Spleen (tissue), 11 donors: ENCODE measurements at regions not wholly inside any gene's neighbourhood (a gene's known extent, or its start where the extent isn't known, plus 50 kb on each side); places are given as distances from the start of the nearest gene placed in this dataset.

Experiments used
- DNase-seq: peaks from one replicate; pipeline ENCODE4 v3.0.0-alpha.2; 2020
- H3K27ac ChIP-seq, 8 donors: fragments of 200-600 bp; sonication (generic) in 7 of 8; 1 replicate in 4 of 8; 2 replicates in 4 of 8; pipeline versions ENCODE4 v1.5.0 to v1.8.0; 2016 to 2021; ENCODE audit warnings: inconsistent platforms in 4 of 8, mild to moderate bottlenecking in 4 of 8, moderate library complexity in 1 of 8
- H3K27me3 ChIP-seq, 7 donors: fragments of 200-600 bp; sonication (generic) in 6 of 7; replicated peaks in 1 of 7; 1 replicate in 4 of 7; 2 replicates in 3 of 7; pipeline versions ENCODE4 v1.5.0 to v1.8.0; 2016 to 2021; ENCODE audit warnings: inconsistent platforms in 3 of 7, mild to moderate bottlenecking in 1 of 7
- H3K36me3 ChIP-seq, 6 donors: fragments of 200-600 bp; sonication (generic) in 5 of 6; 1 replicate in 4 of 6; 2 replicates in 2 of 6; pipeline versions ENCODE4 v1.5.0 to v1.8.0; 2016 to 2021; ENCODE audit warnings: inconsistent platforms in 2 of 6
- H3K4me1 ChIP-seq, 6 donors: fragments of 200-600 bp; sonication (generic) in 5 of 6; 1 replicate in 3 of 6; 2 replicates in 3 of 6; pipeline versions ENCODE4 v1.5.0 to v1.8.0; 2016 to 2021; ENCODE audit warnings: inconsistent platforms in 3 of 6
- H3K4me3 ChIP-seq, 8 donors: fragments of 200-600 bp; sonication (generic) in 7 of 8; 1 replicate in 4 of 8; 2 replicates in 4 of 8; pipeline versions ENCODE4 v1.5.0 to v1.8.0; 2016 to 2021; ENCODE audit warnings: inconsistent platforms in 4 of 8, mild to moderate bottlenecking in 4 of 8, moderate library complexity in 2 of 8
- H3K9me3 ChIP-seq, 8 donors: fragments of 200-600 bp; sonication (generic) in 7 of 8; 1 replicate in 4 of 8; 2 replicates in 4 of 8; pipeline versions ENCODE4 v1.5.0 to v1.8.0; 2016 to 2021; ENCODE audit warnings: inconsistent platforms in 4 of 8
- POLR2A ChIP-seq, 3 donors: fragments of 450-650 bp; IDR thresholded peaks; one replicate each; pipeline ENCODE4 v1.5.1; 2017; ENCODE audit warnings: antibody characterized with exemption in 3 of 3, mild to moderate bottlenecking in 1 of 3
- POLR2AphosphoS5 ChIP-seq, 3 donors: sonication (generic); formaldehyde crosslinking; IDR thresholded peaks; one replicate each; pipeline ENCODE4 v1.5.1; 2017; ENCODE audit warnings: antibody characterized with exemption in 3 of 3
- WGBS, 5 donors: extraction: QIAGEN DNeasy Blood & Tissue Kit in 3 of 5; methylation state at CpG; one replicate each; pipeline versions ENCODE4 v1.1.5 to v1.1.7; 2013 to 2018; 5-methylcytosine and 5-hydroxymethylcytosine counted together
- intact Hi-C: fragments of 100-400 bp; cut with DNase I; formaldehyde crosslinking; loops from one replicate; pipeline ENCODE4 v1.15.0; 2023; ENCODE audit warnings: low total_unique reads
- TF ChIP-seq, protein P1 (sequence below), 11 experiments: fragments of 200-600 bp in 7 of 11; fragments of 450-650 bp in 4 of 11; sonication (generic) in 4 of 11; IDR thresholded peaks in 8 of 11; conservative IDR thresholded peaks in 3 of 11; 1 replicate in 7 of 11; 2 replicates in 4 of 11; pipeline versions ENCODE4 v1.4.0 to v1.8.0; 2016 to 2021; ENCODE audit warnings: antibody characterized with exemption in 11 of 11, inconsistent platforms in 4 of 11, mild to moderate bottlenecking in 1 of 11
- donor health status: healthy with polysubstance abuse.
- donor health status: DM: no; HTN: no; CAD: no; lungs with moderate emphysema.
- donor health status: DM: no; HTN: no; CAD: no.
- donor health status: Bipolar disorder and iron deficiency.
- donor health status: healthy.
- donor health status: DM: no; HTN: no; CAD: no.
- donor health status: DM: yes; HTN: yes; CAD: no.

DNA sequence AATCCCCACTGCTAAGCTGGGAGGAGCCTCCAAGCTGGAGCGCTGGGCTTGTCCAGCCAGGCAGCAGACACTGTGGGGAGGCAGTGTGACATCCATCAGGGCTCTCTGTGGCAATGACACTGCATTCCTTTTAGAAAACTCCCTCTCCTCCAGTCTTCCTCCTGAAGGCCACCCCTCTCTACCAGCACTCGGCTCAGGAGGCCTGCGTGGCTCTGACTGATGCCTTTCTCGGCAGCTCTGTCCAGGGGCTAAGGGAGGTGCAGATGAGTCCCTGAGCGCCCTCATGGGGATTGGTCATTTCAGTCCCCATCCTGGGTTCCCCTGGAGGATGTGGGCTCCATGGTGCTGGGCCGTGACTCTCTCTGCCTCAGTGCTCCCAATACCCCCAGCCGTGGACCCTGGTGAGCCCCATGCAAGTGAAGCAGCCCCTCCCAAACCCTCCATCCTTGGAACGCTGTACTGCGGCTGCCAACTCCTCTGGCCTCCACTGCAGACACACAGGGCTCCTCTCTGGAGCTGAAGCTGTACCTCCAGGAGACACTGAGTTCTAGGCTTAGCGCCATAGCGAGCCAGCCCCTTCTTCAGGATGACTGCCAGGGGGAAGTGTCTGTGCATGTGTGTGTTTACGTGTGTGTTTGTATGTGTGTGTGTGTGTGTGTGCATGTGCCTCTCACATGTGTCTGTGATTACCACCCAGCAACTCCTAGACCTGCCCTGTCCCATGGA, 209.6 kb downstream of the ERMARD start:
- peak; percentile 69 for DNase-seq
- Histone ChIP-seq H3K4me3 (no peak overlapping the region), H3K36me3 (no peaks in the 10 kb centered on the region), H3K4me1 (peaks cover 0 to 43% (median 21%) of the 10 kb centered on the region in 6 donors), H3K27me3 (peaks cover 0 to 78% (median 28%) of the 10 kb centered on the region in 7 donors), H3K27ac (peak overlapping the region in 3 of 8 donors; percentile 31 to 56 (median 45)), H3K9me3 (no peaks in the 10 kb centered on the region)
- WGBS, 5 donors: 81 to 92% (median 86%) methylated on average over 9 to 12 of the region's 12 CpGs
- intact Hi-C loops: no loop called here
- TF ChIP-seq, protein P1, sequence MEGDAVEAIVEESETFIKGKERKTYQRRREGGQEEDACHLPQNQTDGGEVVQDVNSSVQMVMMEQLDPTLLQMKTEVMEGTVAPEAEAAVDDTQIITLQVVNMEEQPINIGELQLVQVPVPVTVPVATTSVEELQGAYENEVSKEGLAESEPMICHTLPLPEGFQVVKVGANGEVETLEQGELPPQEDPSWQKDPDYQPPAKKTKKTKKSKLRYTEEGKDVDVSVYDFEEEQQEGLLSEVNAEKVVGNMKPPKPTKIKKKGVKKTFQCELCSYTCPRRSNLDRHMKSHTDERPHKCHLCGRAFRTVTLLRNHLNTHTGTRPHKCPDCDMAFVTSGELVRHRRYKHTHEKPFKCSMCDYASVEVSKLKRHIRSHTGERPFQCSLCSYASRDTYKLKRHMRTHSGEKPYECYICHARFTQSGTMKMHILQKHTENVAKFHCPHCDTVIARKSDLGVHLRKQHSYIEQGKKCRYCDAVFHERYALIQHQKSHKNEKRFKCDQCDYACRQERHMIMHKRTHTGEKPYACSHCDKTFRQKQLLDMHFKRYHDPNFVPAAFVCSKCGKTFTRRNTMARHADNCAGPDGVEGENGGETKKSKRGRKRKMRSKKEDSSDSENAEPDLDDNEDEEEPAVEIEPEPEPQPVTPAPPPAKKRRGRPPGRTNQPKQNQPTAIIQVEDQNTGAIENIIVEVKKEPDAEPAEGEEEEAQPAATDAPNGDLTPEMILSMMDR (IDR thresholded peaks at IDR 0.05 in 8 of 11, conservative IDR thresholded peaks at IDR 0.05 in 3 of 11): no peak
- peak in 1 of 3 donors; percentile 36 for TF ChIP-seq POLR2AphosphoS5 (IDR thresholded peaks at IDR 0.05)
- no peak for TF ChIP-seq POLR2A (IDR thresholded peaks at IDR 0.05)

DNA sequence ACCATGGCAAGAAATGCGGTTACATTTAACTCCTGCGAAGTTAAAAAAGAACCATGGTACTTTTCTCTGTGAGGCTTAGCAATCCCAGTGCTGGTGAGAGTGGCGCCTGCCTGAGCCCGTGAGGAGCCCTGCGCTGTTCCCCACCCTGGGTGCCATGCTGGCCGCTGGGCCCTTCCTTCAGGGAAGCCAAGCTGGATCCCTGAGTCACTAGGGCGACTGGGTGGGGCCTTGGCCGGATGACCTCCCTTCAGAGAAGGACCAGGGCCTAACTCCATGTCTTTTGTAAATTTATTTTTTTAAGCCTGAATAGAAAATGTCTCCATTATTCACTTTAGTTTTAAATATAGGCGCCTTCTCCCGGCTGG, 209.1 kb downstream of the ERMARD start:
- H3K4me1 ChIP-seq: peaks cover 0 to 43% (median 21%) of the 10 kb centered on the region in 6 donors
- no peaks in the 10 kb centered on the region for H3K9me3 ChIP-seq
- peak; percentile 73 for DNase-seq
- H3K4me3 ChIP-seq: no peak overlapping the region
- no peak for TF ChIP-seq POLR2AphosphoS5 (IDR thresholded peaks at IDR 0.05)
- TF ChIP-seq, protein P1 (IDR thresholded peaks at IDR 0.05 in 8 of 11, conservative IDR thresholded peaks at IDR 0.05 in 3 of 11): no peak
- TF ChIP-seq POLR2A (IDR thresholded peaks at IDR 0.05): no peak
- H3K27ac ChIP-seq: peak overlapping the region in 1 of 8 donors; percentile 56
- peaks cover 0 to 81% (median 28%) of the 10 kb centered on the region in 7 donors for H3K27me3 ChIP-seq
- 86 to 92% (median 90%) methylated on average over 10 of the region's 10 CpGs for WGBS, 5 donors
- intact Hi-C loops: no loop called here
- H3K36me3 ChIP-seq: no peaks in the 10 kb centered on the region

DNA sequence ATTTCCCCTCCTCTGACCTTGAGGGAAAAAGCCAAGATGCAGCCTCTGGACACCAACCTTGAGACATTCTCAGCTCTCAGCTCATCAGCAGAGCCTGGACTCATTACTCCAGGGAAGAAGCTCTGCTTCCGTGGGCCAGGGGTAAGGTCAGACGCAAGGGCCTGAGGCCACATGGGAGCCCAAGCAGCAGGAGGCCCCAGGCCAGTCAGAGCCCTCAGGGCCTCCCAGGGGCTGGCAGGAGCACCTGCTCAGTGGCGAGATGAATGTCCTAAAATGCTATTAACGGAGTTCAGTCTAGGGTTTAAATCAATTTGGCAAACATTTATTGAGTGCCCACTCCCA, 208.6 kb downstream of the ERMARD start:
- Histone ChIP-seq H3K9me3 (no peaks in the 10 kb centered on the region), H3K4me3 (no peak overlapping the region), H3K36me3 (no peaks in the 10 kb centered on the region), H3K27ac (peak overlapping the region in 3 of 8 donors; percentile 46 to 80 (median 56)), H3K4me1 (peaks cover 0 to 43% (median 21%) of the 10 kb centered on the region in 6 donors), H3K27me3 (peaks cover 0 to 79% (median 28%) of the 10 kb centered on the region in 7 donors)
- TF ChIP-seq, protein P1 (IDR thresholded peaks at IDR 0.05 in 8 of 11, conservative IDR thresholded peaks at IDR 0.05 in 3 of 11): no peak
- TF ChIP-seq POLR2AphosphoS5 (IDR thresholded peaks at IDR 0.05): no peak
- no peak for TF ChIP-seq POLR2A (IDR thresholded peaks at IDR 0.05)
- peak; percentile 70 for DNase-seq
- 87 to 97% (median 90%) methylated on average over 3 to 4 of the region's 4 CpGs for WGBS, 5 donors
- intact Hi-C loops: no loop called here

DNA sequence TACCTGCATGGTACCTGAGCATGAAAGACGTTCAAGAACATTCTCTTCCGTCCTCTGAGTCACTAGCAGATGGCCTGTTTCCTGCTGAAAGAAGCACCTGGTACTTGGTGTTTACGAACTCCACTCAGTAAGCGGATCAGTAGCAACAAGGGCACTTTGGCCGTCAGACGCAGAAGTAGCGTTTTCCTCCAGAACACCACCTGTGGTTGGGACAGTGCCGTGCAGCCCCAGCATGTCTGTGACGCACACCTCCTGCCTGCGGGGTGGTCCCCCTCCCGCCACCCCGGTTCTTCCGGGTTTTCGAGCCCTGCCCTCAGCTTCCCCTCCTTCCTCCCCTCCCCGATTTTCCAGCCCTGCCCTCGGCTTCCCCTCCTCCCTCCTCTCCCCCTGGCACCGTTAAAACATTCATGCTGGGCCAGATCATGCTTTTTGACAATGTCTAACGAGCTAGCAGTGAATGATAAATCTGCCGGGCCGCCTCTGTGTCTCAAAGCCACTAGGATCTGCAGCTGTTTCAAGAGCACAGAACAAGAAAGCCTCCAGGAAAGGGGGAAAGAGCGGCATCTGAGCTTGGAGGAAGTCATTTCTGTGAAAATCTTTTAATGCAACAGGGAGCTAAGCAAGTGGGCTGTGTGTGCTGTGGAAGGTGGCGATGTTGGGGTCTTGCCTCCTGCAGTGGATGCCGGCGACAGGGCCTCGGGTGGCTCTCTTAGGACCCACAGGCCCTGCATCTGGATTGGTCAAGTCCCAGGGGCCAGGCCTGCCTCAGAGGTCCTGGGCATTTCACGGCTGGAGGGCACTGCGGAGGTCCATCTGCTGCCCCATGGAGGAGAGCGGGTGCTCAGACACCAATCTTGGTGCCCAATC, 207.9 kb downstream of the ERMARD start:
- peak overlapping the region in 5 of 8 donors; percentile 10 to 80 (median 48) for H3K27ac ChIP-seq
- intact Hi-C loops: no loop called here
- H3K27me3 ChIP-seq: peaks cover 0 to 73% (median 28%) of the 10 kb centered on the region in 7 donors
- H3K4me1 ChIP-seq: peaks cover 0 to 43% (median 21%) of the 10 kb centered on the region in 6 donors
- no peaks in the 10 kb centered on the region for H3K36me3 ChIP-seq
- peak overlapping the region in 1 of 8 donors; percentile 47 for H3K4me3 ChIP-seq
- TF ChIP-seq, protein P1 (IDR thresholded peaks at IDR 0.05 in 8 of 11, conservative IDR thresholded peaks at IDR 0.05 in 3 of 11): peak in 4 of 11 experiments; percentile 9 to 48 (median 22)
- TF ChIP-seq POLR2A (IDR thresholded peaks at IDR 0.05): no peak
- TF ChIP-seq POLR2AphosphoS5 (IDR thresholded peaks at IDR 0.05): peak; percentile 41 to 77 (median 66)
- DNase-seq: peak; percentile 91
- H3K9me3 ChIP-seq: no peaks in the 10 kb centered on the region
- 39 to 60% (median 43%) methylated on average over 25 to 28 of the region's 28 CpGs for WGBS, 5 donors
